Amniotic epithelial cell (primary cell): ENCODE measurements at regions not wholly inside any gene's neighbourhood (a gene's known extent, or its start where the extent isn't known, plus 50 kb on each side); places are given as distances from the start of the nearest gene placed in this dataset.

Experiments
- DNase-seq: peaks from one replicate; pipeline ENCODE4 v3.0.0-alpha.2; 2010; ENCODE audit warnings: low read depth

GRCh38 chr4:152112887-152113286 lies 352.1 kb upstream of the GATB start:
- DNase-seq = no peak

DNA sequence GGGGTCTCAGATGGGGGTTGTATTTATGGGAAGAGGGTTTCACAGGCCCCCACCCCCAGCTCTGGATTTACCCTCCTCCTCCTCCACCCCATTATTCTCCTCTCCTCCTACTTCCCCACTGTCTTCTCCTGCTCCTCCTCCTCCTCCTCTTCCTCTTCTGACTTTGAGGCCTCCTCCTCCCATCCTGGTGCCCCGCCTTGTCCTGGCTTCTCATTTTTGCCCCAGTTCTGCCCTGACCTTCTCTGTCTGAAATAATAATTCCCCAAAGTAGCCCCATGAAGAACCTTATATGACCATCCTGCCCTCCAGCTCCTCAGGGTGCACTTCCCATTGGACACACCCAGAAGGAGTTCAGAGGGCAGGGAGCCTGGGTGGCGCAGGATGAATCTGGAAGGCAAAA lies 351.4 kb upstream of the GATB start:
- no peak for DNase-seq

DNA sequence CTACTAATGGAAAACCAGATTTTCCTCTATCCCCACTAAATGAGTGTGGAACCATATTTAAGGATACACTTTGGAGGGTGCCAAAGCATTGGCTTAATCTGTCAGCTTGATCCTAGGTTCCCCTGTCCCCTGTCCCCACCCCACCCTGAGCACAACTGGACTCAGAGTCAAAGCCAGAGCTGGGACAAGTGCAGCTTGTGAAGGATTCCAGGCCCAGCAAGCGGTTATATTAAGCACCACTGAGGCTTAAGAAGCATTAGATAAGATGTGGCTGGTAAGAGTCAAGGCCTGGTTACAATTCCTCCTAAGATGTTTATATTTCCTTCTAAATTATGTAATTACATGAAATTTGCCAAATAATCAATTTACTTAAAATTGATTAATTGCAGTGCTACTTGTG lies 350.0 kb upstream of the GATB start:
- DNase-seq = no peak

DNA sequence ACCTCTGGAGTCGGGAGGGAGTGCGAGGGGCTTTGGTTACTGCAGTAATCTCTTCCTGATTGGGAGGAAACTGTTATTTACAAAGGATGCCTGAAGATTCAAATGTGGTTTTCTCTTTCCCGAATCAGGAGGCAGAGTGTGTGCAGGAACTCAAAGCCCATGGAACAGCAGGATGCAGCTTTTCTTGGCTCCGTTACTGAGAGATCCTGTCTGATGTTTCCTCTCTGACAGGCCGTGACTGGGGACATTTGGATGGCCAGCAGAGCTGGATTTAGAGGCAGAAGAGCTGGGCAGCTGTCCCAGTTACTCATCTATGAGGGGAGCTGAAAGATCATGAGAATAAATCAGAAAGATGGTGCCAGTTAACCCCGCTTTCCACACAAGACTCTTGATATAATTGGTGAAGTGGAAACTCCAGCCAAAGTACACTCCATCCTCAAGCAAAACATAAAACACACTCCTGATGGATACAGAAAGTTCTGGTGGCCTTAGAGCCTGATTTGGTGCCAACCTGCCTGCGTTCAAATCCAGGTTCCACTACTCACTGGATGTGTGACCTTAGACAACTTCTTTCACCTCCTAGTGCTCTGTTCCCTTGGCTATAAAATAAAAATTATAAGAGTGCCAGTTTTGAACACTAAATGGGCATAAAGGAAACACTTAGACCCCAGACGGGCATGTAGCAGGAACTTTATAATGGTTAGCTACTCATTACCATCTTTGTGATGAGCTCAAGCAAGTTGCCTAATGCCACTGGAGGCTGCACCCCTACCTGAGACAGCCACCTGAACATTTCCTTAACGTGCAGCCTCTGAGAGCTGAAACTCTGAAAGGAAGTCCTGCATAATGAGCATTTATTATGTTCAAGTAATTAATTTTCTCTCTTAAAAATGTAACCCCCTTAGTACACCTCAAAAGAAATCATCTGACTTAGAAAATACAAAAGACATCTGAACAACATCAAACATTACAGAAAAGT lies 349.0 kb upstream of the GATB start:
- no peak for DNase-seq

DNA sequence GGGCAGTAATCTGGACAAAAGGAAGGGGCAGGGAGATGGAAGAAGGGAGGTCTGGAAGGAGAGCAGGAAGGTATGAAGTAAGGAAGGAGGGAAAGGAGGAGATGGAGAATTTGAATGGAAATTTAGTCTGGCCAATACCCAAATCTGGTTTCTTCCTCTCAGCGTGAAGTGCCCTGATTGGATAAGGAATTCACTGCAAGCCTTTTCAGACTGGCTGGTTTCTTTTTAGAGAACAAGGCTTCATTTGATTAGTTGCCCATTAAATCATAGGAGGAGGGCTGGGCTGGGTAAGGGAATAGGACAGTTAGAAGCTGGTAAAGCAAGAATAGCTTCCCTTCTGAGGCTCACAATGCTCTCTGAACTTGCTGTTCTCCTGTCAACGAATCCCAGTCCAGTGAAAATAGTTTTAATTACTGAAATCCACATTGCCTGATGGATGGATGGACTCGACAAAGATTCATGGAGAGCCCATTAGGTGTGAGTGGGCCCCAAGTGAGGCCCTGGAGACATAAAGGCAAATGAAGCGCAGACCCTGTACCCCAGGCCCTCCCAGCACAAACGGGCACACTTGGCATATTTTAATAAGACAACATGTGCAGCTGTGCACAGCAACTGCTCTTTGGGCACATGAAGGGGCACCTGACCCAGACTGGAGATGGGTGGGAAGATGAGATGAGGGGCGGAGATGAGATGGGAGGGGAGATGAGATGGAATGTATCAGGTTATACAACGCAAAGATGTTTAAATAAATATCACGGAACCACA lies 347.1 kb upstream of the GATB start:
- no peak for DNase-seq

DNA sequence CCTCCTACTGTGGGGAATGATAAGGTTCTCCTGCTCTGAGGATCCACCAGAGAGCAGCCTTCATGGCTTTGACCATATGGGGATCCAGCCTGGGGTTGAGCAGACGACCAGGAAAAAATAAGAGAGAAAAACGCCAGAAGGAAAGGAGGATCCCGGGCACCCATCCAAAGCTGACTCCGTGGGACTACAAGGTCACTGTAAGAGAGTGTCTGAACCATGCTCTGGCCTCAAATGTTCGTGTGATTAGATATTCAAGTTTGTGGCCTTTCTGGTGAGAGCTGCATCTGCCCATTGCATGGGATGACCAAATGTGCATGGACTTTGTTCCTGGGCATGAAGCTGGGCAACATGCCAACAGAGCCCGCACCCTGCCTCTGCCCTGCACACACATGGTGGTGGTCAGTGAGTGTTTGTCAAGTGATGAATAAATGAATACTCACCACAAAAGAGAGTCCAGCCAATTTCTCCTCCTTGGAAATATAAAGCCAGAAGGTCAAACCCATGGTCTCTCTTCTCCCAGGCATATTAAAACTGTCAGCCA lies 346.0 kb upstream of the GATB start:
- no peak for DNase-seq

- DNase-seq = peak; percentile 93
These were observed 345.4 kb upstream of the GATB start for GRCh38 chr4:152106113-152106763.

DNA sequence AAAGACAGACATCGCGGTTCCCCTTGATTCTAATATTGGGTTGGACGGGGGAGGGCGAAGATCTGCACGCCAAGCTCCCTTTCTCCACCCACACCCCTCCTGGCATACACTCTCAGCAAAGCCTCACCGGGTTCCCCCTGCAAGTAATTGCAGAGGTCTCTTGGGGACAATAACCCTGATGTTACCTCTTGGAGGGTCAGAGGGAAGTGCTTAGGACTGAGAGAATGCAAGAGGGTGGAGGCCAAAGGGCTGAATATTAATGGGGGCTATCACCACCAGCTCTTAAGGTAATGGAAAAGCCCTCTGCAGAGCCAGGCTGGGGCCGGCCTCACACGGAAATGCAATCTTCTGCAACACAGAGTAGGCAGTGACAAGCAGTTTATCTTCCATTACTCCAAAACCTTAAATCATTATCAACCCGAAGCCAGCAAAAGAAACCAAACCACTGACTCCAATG lies 344.1 kb upstream of the GATB start:
- DNase-seq = no peak

- DNase-seq = no peak
These were observed 343.5 kb upstream of the GATB start for GRCh38 chr4:152104356-152104755.

DNA sequence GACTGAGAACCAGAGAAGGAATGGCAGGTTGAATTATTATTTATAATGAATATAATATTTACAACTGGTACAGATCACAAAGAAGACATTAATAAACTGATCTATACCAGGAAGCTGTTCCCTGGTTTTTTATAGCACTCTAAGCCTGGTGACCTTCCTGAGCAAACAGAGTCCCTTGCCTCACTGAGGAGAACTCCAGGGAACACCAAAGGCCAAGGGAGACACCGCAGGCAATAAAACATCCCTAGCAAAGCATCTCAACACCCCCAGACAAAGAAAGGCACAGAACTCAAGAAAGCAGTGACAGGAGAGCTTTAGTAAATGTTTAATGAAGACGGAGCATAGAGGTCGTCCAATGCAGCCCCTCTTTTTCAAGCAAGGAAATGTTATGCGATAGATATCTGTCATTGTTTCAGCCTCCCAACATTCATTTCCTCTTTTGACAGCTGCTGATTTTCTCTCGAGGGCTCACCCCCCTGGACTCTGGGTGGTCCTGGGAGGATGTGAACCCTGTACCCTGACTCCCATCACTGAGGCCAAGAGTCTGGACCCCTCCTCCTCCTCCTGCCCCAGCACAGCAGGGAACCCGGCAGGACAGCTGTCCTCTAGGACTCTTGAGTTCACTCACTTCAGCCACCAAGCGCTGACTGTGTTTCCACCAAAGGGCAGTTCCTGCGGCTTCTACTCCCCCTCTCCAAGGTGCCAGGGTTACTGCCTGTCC lies 342.5 kb upstream of the GATB start:
- no peak for DNase-seq

DNA sequence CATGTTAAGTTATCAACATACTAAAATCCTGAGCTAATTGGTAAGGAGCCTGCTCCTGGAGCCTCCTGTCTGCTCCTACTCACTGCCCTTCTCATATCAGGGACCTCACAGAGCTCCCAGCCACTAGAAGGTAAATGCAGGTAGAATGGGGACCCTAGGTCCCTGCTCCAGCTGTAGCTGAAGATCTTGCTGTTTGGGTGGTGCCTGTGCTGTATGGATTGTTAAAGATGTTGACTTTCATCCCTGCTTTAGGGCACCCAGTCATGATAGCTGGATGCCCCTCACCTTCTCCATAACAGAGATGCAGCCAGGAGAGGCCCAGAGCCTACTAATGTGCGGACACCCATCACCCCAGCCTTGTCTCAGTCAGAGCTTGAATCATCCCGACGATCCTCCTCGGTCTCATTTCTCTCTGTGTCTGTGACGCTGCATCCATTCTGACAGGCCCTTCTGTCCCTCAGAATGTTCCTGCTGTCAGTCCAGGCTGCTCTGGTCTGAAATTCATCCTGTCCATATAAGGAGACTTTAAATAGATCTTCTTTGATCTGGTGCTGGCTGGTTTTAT lies 341.7 kb upstream of the GATB start:
- DNase-seq = no peak

GRCh38 chr4:152101556-152102435 lies 341.0 kb upstream of the GATB start:
- peak; percentile 28 for DNase-seq

- DNase-seq = no peak
These were observed 339.8 kb upstream of the GATB start for GRCh38 chr4:152100379-152101201.

- DNase-seq = no peak
These were observed 339.2 kb upstream of the GATB start for GRCh38 chr4:152099981-152100378.

DNA sequence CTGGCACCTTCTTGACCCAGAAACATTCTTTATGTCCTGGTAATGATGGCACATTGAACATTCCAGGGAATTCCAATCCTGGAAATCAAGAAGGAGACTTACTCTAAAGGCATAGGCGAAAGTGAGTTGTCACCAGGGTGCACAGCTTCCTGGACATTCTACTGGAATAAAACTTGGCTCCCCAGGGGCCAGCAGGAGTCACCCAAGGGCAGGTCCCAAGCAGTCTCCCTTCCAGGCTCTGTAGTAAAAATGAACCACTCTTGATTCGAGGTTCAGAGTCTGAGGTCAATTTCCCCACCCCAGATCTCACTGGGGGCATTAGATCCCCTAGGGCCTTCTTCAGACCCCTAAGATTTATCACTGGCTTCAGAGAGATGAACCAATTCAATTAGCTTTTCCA lies 338.7 kb upstream of the GATB start:
- no peak for DNase-seq

GRCh38 chr4:152099061-152099425 lies 338.2 kb upstream of the GATB start:
- no peak for DNase-seq

DNA sequence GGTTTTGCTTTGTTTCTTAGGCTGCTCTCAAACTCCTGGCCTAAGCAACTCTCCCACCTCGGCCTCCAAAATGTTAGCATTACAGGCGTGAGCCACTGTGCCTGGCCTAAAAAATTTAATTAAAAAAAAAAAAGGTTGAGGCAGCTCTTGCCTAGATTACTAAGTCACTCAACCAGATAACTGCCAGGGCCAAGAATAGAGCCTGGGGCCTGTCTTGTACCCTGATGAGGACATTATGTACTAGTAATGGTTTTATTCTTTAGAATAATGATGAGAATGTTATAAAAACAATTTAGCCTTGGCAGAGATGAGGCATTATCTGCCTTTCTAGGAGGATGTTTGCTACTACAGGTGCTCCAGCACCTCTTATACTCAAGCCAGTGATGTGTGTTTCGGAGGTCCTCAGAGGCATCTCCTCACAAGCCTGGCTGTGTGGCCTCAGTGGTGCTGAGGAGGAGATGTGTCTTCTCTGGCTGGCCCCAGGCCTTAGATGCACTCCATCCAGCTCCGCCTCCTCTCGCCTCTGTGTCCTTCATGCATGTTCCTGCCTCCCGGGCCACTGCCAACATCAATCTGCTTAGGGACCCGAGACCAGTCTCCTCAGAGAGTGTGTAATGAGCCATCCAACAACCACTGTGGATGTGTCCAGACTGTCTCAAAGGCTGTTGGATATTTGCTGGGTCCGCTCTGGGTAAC lies 337.7 kb upstream of the GATB start:
- DNase-seq = no peak

- DNase-seq = no peak
These were observed 336.6 kb upstream of the GATB start for GRCh38 chr4:152097371-152097770.

GRCh38 chr4:152095701-152096070 lies 334.9 kb upstream of the GATB start:
- DNase-seq = no peak
